ENCODE measurements at regions not wholly inside any gene's neighbourhood (a gene's known extent, or its start where the extent isn't known, plus 50 kb on each side); places are given as distances from the start of the nearest gene placed in this dataset.

- CTCF ChIA-PET (ENCODE audit: partially characterized antibody): interaction anchor here (1.2 to 4.7 kb wide), 2 partner anchors 12 to 212 kb away, joined by 3 to 14 read pairs; no protein-coding TSS in a partner anchor
- H3K9me3 ChIP-seq (ENCODE audit: insufficient read depth in 2 of 2, low read depth in 1 of 2, low read length in 1 of 2): no peaks in the 10 kb centered on the region
- H4K8ac ChIP-seq (ENCODE audit: extremely low read depth, insufficient read depth, low read length): no peak overlapping the region
- no peak overlapping the region for H3K56ac ChIP-seq (replicated peaks; ENCODE audit: insufficient read length, low read depth, low read length)
- H3K79me2 ChIP-seq (ENCODE audit: control insufficient read depth in 1 of 2, insufficient read depth in 2 of 2, low read length in 2 of 2): no peaks in the 10 kb centered on the region
- no peak overlapping the region for H2BK15ac ChIP-seq (ENCODE audit: low read length)
- H2AFZ ChIP-seq (ENCODE audit: low read length): no peak overlapping the region
- H3K14ac ChIP-seq (ENCODE audit: insufficient read length): no peak overlapping the region
- H3K23ac ChIP-seq (ENCODE audit: insufficient read length): no peak overlapping the region
- no peaks in the 10 kb centered on the region for H4K20me1 ChIP-seq (replicated peaks in 1 of 2; ENCODE audit: control insufficient read depth in 1 of 2, insufficient read depth in 2 of 2, low read length in 2 of 2)
- H2BK12ac ChIP-seq (ENCODE audit: low read depth, low read length): no peak overlapping the region
- 87% methylated on average over 5 of the region's 5 CpGs; no CpG with 5 or more reads in 1 of the 2 experiments for WGBS, 2 experiments (ENCODE audit: extremely low coverage in 1 of 2, insufficient coverage in 1 of 2, insufficient read length in 1 of 2, insufficient replicate concordance in 2 of 2, low coverage in 1 of 2, low lambda C conversion rate in 2 of 2, missing lambda C conversion rate in 1 of 2)
- no peak overlapping the region for H2BK120ac ChIP-seq (replicated peaks; ENCODE audit: low read depth, low read length)
- FAIRE-seq: no peak
- no peak overlapping the region for H4K5ac ChIP-seq (ENCODE audit: insufficient read length, low read depth, low read length)
- no peak overlapping the region for H3K4me2 ChIP-seq (ENCODE audit: insufficient read depth in 1 of 2, low read depth in 2 of 2, low read length in 2 of 2)
- no peaks in the 10 kb centered on the region for H3K23me2 ChIP-seq (ENCODE audit: low read depth, low read length)
- no peak overlapping the region for H3K27ac ChIP-seq (ENCODE audit: low read depth, low read length)
- H4K91ac ChIP-seq (replicated peaks; ENCODE audit: insufficient read length, low read length): no peak overlapping the region
- no peak overlapping the region for H2AK5ac ChIP-seq (ENCODE audit: low read depth, low read length)
- H3K4me1 ChIP-seq (replicated peaks in 1 of 4; ENCODE audit: control insufficient read depth in 3 of 4, insufficient read depth in 4 of 4, low read length in 3 of 4): no peaks in the 10 kb centered on the region; a peak in 1 of 7 replicates
- POLR2A ChIA-PET (ENCODE audit: partially characterized antibody): no interaction called here
- DNase-seq (ENCODE audit: low read depth in 1 of 2, low spot score in 2 of 2): no peak
- H3K9ac ChIP-seq (replicated peaks in 1 of 4; ENCODE audit: extremely low read depth in 1 of 4, low read depth in 3 of 4, low read length in 3 of 4): no peak overlapping the region
- no peaks in the 10 kb centered on the region for H3K79me1 ChIP-seq (ENCODE audit: low read depth, low read length)
- no peak overlapping the region for H3K4me3 ChIP-seq (ENCODE audit: extremely low read depth in 1 of 4, insufficient read depth in 2 of 4, low read depth in 3 of 4, low read length in 4 of 4)
- H3K27me3 ChIP-seq (replicated peaks in 1 of 4; ENCODE audit: control insufficient read depth in 3 of 4, extremely low read depth in 1 of 4, insufficient read depth in 3 of 4, low read length in 3 of 4): no peaks in the 10 kb centered on the region
- no peak overlapping the region for H2BK5ac ChIP-seq (ENCODE audit: low read depth, low read length)
- no peak overlapping the region for H2BK20ac ChIP-seq (ENCODE audit: low read length)
- H3K36me3 ChIP-seq (ENCODE audit: control insufficient read depth in 2 of 4, insufficient read depth in 4 of 4, low read length in 3 of 4): no peaks in the 10 kb centered on the region
- H3K18ac ChIP-seq (ENCODE audit: extremely low read depth, low read length): no peak overlapping the region
- H3K4ac ChIP-seq (replicated peaks; ENCODE audit: insufficient read length, low read depth, low read length): no peak overlapping the region
- 0 out of 2 replicates have a peak, but pooled peaks have one; percentile 15 for TF ChIP-seq YY1 (IDR thresholded peaks at IDR 0.05; ENCODE audit: low read depth, low read length)
Measured at GRCh38 chr14:51564460-51564859, 87.2 kb upstream of the FRMD6 start.

All from H1 (cell line).